ENCODE measurements at regions not wholly inside any gene's neighbourhood (a gene's known extent, or its start where the extent isn't known, plus 50 kb on each side); places are given as distances from the start of the nearest gene placed in this dataset.

DNA sequence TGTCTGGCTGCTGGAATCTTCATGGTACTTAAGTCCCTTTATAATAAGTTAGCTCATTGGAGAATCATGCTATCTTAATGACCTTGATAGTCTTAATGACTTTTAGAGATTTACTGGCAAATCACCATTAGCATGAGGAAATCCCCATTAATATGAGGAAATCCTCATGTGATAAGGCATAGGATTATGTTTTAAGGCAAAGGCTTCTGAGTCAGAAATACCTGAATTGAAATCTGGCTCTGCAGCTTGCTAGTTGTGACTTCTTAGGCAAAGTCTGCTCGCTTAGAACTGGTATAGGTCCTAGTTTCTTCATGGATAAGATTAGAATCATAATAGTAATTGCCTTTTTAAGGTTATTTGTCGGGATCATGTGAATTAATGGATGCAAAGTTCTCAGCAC is 190.2 kb upstream of the BANK1 start:
- H3K9me3 Mint-ChIP-seq: peaks cover 16% of the 10 kb centered on the region
- POLR2A ChIA-PET: interaction anchor here (0.7 kb wide), 1 partner anchor 23 kb away, joined by 6 read pairs; no protein-coding TSS in a partner anchor
- TF ChIP-seq FOXP4 (CRISPR knock-in tag; IDR thresholded peaks at IDR 0.05) (no peak), TEAD4 (CRISPR knock-in tag; IDR thresholded peaks at IDR 0.05) (no peak), JUN (CRISPR knock-in tag; IDR thresholded peaks at IDR 0.05) (no peak)
- no peaks in the 10 kb centered on the region for H3K36me3 Mint-ChIP-seq
- ATAC-seq: no peak
- no peaks in the 10 kb centered on the region for H3K4me1 Mint-ChIP-seq
- H3K27me3 Mint-ChIP-seq (ENCODE audit: low read depth): no peaks in the 10 kb centered on the region
- no peak for DNase-seq (ENCODE audit: low spot score)
- no peak overlapping the region for H3K4me3 Mint-ChIP-seq
- CTCF ChIA-PET: no interaction called here
- H3K27ac Mint-ChIP-seq: no peak overlapping the region

- TF ChIP-seq CREB1 (CRISPR knock-in tag; IDR thresholded peaks at IDR 0.05): no peak
- TF ChIP-seq, protein P1, sequence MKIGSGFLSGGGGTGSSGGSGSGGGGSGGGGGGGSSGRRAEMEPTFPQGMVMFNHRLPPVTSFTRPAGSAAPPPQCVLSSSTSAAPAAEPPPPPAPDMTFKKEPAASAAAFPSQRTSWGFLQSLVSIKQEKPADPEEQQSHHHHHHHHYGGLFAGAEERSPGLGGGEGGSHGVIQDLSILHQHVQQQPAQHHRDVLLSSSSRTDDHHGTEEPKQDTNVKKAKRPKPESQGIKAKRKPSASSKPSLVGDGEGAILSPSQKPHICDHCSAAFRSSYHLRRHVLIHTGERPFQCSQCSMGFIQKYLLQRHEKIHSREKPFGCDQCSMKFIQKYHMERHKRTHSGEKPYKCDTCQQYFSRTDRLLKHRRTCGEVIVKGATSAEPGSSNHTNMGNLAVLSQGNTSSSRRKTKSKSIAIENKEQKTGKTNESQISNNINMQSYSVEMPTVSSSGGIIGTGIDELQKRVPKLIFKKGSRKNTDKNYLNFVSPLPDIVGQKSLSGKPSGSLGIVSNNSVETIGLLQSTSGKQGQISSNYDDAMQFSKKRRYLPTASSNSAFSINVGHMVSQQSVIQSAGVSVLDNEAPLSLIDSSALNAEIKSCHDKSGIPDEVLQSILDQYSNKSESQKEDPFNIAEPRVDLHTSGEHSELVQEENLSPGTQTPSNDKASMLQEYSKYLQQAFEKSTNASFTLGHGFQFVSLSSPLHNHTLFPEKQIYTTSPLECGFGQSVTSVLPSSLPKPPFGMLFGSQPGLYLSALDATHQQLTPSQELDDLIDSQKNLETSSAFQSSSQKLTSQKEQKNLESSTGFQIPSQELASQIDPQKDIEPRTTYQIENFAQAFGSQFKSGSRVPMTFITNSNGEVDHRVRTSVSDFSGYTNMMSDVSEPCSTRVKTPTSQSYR (CRISPR knock-in tag; IDR thresholded peaks at IDR 0.05): no peak
- no peak for TF ChIP-seq NR3C1 (CRISPR knock-in tag; conservative IDR thresholded peaks at IDR 0.05; ENCODE audit: low read depth)
- TF ChIP-seq HMGA2 (CRISPR knock-in tag; IDR thresholded peaks at IDR 0.05): no peak
- no peak for TF ChIP-seq FOXP1 (CRISPR knock-in tag; IDR thresholded peaks at IDR 0.05; ENCODE audit: borderline replicate concordance)
- TF ChIP-seq, protein P2, sequence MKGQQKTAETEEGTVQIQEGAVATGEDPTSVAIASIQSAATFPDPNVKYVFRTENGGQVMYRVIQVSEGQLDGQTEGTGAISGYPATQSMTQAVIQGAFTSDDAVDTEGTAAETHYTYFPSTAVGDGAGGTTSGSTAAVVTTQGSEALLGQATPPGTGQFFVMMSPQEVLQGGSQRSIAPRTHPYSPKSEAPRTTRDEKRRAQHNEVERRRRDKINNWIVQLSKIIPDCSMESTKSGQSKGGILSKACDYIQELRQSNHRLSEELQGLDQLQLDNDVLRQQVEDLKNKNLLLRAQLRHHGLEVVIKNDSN (CRISPR knock-in tag; IDR thresholded peaks at IDR 0.05): no peak
- TF ChIP-seq JUN (CRISPR knock-in tag; IDR thresholded peaks at IDR 0.05): no peak
- no peak for TF ChIP-seq EMX1 (CRISPR knock-in tag; IDR thresholded peaks at IDR 0.05)
- TF ChIP-seq ZNF138 (CRISPR knock-in tag; conservative IDR thresholded peaks at IDR 0.05): no peak
- TF ChIP-seq, protein P3, sequence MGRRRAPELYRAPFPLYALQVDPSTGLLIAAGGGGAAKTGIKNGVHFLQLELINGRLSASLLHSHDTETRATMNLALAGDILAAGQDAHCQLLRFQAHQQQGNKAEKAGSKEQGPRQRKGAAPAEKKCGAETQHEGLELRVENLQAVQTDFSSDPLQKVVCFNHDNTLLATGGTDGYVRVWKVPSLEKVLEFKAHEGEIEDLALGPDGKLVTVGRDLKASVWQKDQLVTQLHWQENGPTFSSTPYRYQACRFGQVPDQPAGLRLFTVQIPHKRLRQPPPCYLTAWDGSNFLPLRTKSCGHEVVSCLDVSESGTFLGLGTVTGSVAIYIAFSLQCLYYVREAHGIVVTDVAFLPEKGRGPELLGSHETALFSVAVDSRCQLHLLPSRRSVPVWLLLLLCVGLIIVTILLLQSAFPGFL (CRISPR knock-in tag; IDR thresholded peaks at IDR 0.05; ENCODE audit: borderline replicate concordance): no peak
- TF ChIP-seq ZNF219 (CRISPR knock-in tag; IDR thresholded peaks at IDR 0.05; ENCODE audit: borderline replicate concordance): no peak
- TF ChIP-seq GRHL2 (CRISPR knock-in tag; IDR thresholded peaks at IDR 0.05; ENCODE audit: insufficient replicate concordance, severe bottlenecking): no peak
- TF ChIP-seq SMAD3 (CRISPR knock-in tag; IDR thresholded peaks at IDR 0.05; ENCODE audit: borderline replicate concordance): no peak
- TF ChIP-seq ELF4 (CRISPR knock-in tag; IDR thresholded peaks at IDR 0.05; ENCODE audit: low read depth): no peak
- TF ChIP-seq, protein P4, sequence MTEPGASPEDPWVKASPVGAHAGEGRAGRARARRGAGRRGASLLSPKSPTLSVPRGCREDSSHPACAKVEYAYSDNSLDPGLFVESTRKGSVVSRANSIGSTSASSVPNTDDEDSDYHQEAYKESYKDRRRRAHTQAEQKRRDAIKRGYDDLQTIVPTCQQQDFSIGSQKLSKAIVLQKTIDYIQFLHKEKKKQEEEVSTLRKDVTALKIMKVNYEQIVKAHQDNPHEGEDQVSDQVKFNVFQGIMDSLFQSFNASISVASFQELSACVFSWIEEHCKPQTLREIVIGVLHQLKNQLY (CRISPR knock-in tag; IDR thresholded peaks at IDR 0.05): no peak
- no peak for TF ChIP-seq ZNF423 (CRISPR knock-in tag; IDR thresholded peaks at IDR 0.05)
- TF ChIP-seq ZNF532 (CRISPR knock-in tag; IDR thresholded peaks at IDR 0.05; ENCODE audit: borderline replicate concordance): no peak
- no peak for TF ChIP-seq CREM (CRISPR knock-in tag; IDR thresholded peaks at IDR 0.05)
- no peak overlapping the region for H3K4me3 Mint-ChIP-seq
- ATAC-seq (no peak), DNase-seq (ENCODE audit: low spot score) (no peak)
- CTCF ChIA-PET: no interaction called here
- H3K4me1 Mint-ChIP-seq: no peaks in the 10 kb centered on the region
- no peaks in the 10 kb centered on the region for H3K36me3 Mint-ChIP-seq
- no peak overlapping the region for H3K27ac Mint-ChIP-seq
- H3K27me3 Mint-ChIP-seq (ENCODE audit: low read depth): no peaks in the 10 kb centered on the region
- POLR2A ChIA-PET: no interaction called here
- peaks cover 13% of the 10 kb centered on the region for H3K9me3 Mint-ChIP-seq
These were observed 190.9 kb upstream of the BANK1 start for GRCh38 chr4:101599620-101600019.
